Spleen (tissue), 11 donors: ENCODE measurements at regions not wholly inside any gene's neighbourhood (a gene's known extent, or its start where the extent isn't known, plus 50 kb on each side); places are given as distances from the start of the nearest gene placed in this dataset.
A peak's percentile ranks its signal among the peaks of the same experiment; 100 is the strongest.

Source experiments
- DNase-seq: peaks from one replicate; pipeline ENCODE4 v3.0.0-alpha.2; 2020
- H3K27ac ChIP-seq, 8 donors: fragments of 200-600 bp; sonication (generic) in 7 of 8; 1 replicate in 4 of 8; 2 replicates in 4 of 8; pipeline versions ENCODE4 v1.5.0 to v1.8.0; 2016 to 2021; ENCODE audit warnings: inconsistent platforms in 4 of 8, mild to moderate bottlenecking in 4 of 8, moderate library complexity in 1 of 8
- H3K27me3 ChIP-seq, 7 donors: fragments of 200-600 bp; sonication (generic) in 6 of 7; replicated peaks in 1 of 7; 1 replicate in 4 of 7; 2 replicates in 3 of 7; pipeline versions ENCODE4 v1.5.0 to v1.8.0; 2016 to 2021; ENCODE audit warnings: inconsistent platforms in 3 of 7, mild to moderate bottlenecking in 1 of 7
- H3K36me3 ChIP-seq, 6 donors: fragments of 200-600 bp; sonication (generic) in 5 of 6; 1 replicate in 4 of 6; 2 replicates in 2 of 6; pipeline versions ENCODE4 v1.5.0 to v1.8.0; 2016 to 2021; ENCODE audit warnings: inconsistent platforms in 2 of 6
- H3K4me1 ChIP-seq, 6 donors: fragments of 200-600 bp; sonication (generic) in 5 of 6; 1 replicate in 3 of 6; 2 replicates in 3 of 6; pipeline versions ENCODE4 v1.5.0 to v1.8.0; 2016 to 2021; ENCODE audit warnings: inconsistent platforms in 3 of 6
- H3K4me3 ChIP-seq, 8 donors: fragments of 200-600 bp; sonication (generic) in 7 of 8; 1 replicate in 4 of 8; 2 replicates in 4 of 8; pipeline versions ENCODE4 v1.5.0 to v1.8.0; 2016 to 2021; ENCODE audit warnings: inconsistent platforms in 4 of 8, mild to moderate bottlenecking in 4 of 8, moderate library complexity in 2 of 8
- H3K9me3 ChIP-seq, 8 donors: fragments of 200-600 bp; sonication (generic) in 7 of 8; 1 replicate in 4 of 8; 2 replicates in 4 of 8; pipeline versions ENCODE4 v1.5.0 to v1.8.0; 2016 to 2021; ENCODE audit warnings: inconsistent platforms in 4 of 8
- POLR2A ChIP-seq, 3 donors: fragments of 450-650 bp; IDR thresholded peaks; one replicate each; pipeline ENCODE4 v1.5.1; 2017; ENCODE audit warnings: antibody characterized with exemption in 3 of 3, mild to moderate bottlenecking in 1 of 3
- POLR2AphosphoS5 ChIP-seq, 3 donors: sonication (generic); formaldehyde crosslinking; IDR thresholded peaks; one replicate each; pipeline ENCODE4 v1.5.1; 2017; ENCODE audit warnings: antibody characterized with exemption in 3 of 3
- WGBS, 5 donors: extraction: QIAGEN DNeasy Blood & Tissue Kit in 3 of 5; methylation state at CpG; one replicate each; pipeline versions ENCODE4 v1.1.5 to v1.1.7; 2013 to 2018; 5-methylcytosine and 5-hydroxymethylcytosine counted together
- intact Hi-C: fragments of 100-400 bp; cut with DNase I; formaldehyde crosslinking; loops from one replicate; pipeline ENCODE4 v1.15.0; 2023; ENCODE audit warnings: low total_unique reads
- TF ChIP-seq, protein P1 (sequence below), 11 experiments: fragments of 200-600 bp in 7 of 11; fragments of 450-650 bp in 4 of 11; sonication (generic) in 4 of 11; IDR thresholded peaks in 8 of 11; conservative IDR thresholded peaks in 3 of 11; 1 replicate in 7 of 11; 2 replicates in 4 of 11; pipeline versions ENCODE4 v1.4.0 to v1.8.0; 2016 to 2021; ENCODE audit warnings: antibody characterized with exemption in 11 of 11, inconsistent platforms in 4 of 11, mild to moderate bottlenecking in 1 of 11
- donor health status: healthy with polysubstance abuse.
- donor health status: DM: no; HTN: no; CAD: no; lungs with moderate emphysema.
- donor health status: DM: no; HTN: no; CAD: no.
- donor health status: Bipolar disorder and iron deficiency.
- donor health status: healthy.
- donor health status: DM: no; HTN: no; CAD: no.
- donor health status: DM: yes; HTN: yes; CAD: no.

DNA sequence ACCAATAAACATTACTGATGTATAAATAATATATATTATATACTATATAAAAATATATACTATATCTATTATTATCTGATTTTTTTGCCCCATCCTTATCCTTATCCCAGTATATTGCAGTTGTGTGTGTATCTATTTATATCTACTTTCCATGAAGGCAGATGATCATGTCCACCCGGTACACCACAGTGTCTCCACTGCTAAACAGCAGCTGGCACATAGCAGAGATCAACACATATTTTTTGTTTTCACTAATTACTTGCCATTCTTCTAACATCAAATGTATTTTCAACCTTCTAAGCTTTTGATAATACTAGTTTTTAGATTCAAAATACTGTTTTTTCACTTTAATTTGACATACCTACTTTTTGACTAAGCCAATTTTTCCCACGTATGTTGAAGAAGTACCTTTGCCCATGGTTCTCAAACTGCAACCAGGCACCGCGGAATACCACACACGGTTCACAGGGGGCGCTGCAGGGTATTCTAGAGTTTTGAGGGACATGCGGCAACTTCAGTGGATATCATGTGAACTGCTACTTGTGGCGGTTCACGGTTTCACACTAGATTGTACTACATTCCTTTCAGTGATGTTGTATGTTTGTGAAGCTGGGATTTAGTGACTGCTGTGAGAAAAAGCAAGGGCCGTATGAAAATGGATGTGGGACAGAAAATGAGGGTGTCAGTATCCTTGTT is 182.5 kb upstream of the NPY2R start:
- H3K27me3 ChIP-seq, result peaks cover 0 to 5% (median 0%) of the 10 kb centered on the region in 7 donors
- H3K27ac ChIP-seq, result no peak overlapping the region
- peaks cover 0 to 6% (median 0%) of the 10 kb centered on the region in 8 donors for H3K9me3 ChIP-seq
- 33 to 37% (median 34%) methylated on average over 10 of the region's 10 CpGs for WGBS, 5 donors
- no peak for TF ChIP-seq POLR2A (IDR thresholded peaks at IDR 0.05)
- TF ChIP-seq, protein P1, sequence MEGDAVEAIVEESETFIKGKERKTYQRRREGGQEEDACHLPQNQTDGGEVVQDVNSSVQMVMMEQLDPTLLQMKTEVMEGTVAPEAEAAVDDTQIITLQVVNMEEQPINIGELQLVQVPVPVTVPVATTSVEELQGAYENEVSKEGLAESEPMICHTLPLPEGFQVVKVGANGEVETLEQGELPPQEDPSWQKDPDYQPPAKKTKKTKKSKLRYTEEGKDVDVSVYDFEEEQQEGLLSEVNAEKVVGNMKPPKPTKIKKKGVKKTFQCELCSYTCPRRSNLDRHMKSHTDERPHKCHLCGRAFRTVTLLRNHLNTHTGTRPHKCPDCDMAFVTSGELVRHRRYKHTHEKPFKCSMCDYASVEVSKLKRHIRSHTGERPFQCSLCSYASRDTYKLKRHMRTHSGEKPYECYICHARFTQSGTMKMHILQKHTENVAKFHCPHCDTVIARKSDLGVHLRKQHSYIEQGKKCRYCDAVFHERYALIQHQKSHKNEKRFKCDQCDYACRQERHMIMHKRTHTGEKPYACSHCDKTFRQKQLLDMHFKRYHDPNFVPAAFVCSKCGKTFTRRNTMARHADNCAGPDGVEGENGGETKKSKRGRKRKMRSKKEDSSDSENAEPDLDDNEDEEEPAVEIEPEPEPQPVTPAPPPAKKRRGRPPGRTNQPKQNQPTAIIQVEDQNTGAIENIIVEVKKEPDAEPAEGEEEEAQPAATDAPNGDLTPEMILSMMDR (IDR thresholded peaks at IDR 0.05 in 8 of 11, conservative IDR thresholded peaks at IDR 0.05 in 3 of 11), result peak in 7 of 11 experiments; percentile 14 to 54 (median 39)
- TF ChIP-seq POLR2AphosphoS5 (IDR thresholded peaks at IDR 0.05), result no peak
- no peaks in the 10 kb centered on the region for H3K4me1 ChIP-seq
- intact Hi-C loops, result no loop called here
- DNase-seq, result no peak
- no peak overlapping the region for H3K4me3 ChIP-seq
- no peaks in the 10 kb centered on the region for H3K36me3 ChIP-seq

GRCh38 chr4:155026715-155027114 is 181.7 kb upstream of the NPY2R start:
- 81 to 89% (median 84%) methylated on average over 6 of the region's 6 CpGs for WGBS, 5 donors
- TF ChIP-seq POLR2AphosphoS5 (IDR thresholded peaks at IDR 0.05) (no peak), POLR2A (IDR thresholded peaks at IDR 0.05) (no peak)
- TF ChIP-seq, protein P1 (IDR thresholded peaks at IDR 0.05 in 8 of 11, conservative IDR thresholded peaks at IDR 0.05 in 3 of 11), result no peak

DNA sequence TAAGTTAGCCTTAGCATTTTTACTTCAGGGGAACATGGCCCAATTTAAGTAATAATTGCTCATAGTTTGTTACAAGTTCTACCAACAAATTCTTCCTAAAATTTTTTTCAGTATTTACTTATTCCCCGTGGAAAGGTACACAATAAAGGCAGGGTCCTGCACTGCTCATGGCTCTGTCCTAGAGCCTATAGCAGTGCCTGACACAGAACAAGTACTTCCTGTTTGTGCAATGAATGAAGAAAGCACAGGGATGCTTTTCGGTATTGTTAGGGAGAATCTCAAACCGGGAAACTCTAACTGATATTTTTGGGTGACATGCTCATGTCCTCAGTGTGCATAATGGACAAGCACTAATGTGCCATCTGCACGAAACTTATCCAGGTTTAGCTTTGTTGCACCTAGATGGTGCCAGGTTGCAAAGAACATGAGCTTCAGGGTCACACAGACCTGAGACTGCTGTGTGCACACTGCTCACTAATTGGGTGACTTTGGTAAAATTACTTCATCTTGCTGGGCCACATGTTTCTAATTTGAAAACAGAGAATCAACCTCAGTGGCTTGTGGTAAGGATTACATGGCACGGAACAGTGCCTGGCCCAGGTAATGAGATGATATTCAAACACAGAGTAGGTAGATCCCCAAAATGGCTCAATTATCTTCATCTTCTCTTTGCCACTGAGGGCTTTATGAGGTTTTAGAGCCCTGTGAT is 175.8 kb upstream of the NPY2R start:
- Histone ChIP-seq H3K27ac (no peak overlapping the region), H3K4me3 (no peak overlapping the region), H3K27me3 (no peaks in the 10 kb centered on the region), H3K36me3 (no peaks in the 10 kb centered on the region), H3K9me3 (no peaks in the 10 kb centered on the region), H3K4me1 (no peaks in the 10 kb centered on the region)
- 82 to 88% (median 82%) methylated on average over 5 of the region's 5 CpGs for WGBS, 5 donors
- no peak for DNase-seq
- no peak for TF ChIP-seq POLR2A (IDR thresholded peaks at IDR 0.05)
- no peak for TF ChIP-seq POLR2AphosphoS5 (IDR thresholded peaks at IDR 0.05)
- TF ChIP-seq, protein P1 (IDR thresholded peaks at IDR 0.05 in 8 of 11, conservative IDR thresholded peaks at IDR 0.05 in 3 of 11), result no peak
- intact Hi-C loops, result no loop called here

More at GRCh38 chr4:155026715-155027114, 181.7 kb upstream of the NPY2R start:
- Histone ChIP-seq H3K27me3 (no peaks in the 10 kb centered on the region), H3K4me1 (no peaks in the 10 kb centered on the region), H3K9me3 (no peaks in the 10 kb centered on the region), H3K4me3 (no peak overlapping the region), H3K36me3 (no peaks in the 10 kb centered on the region), H3K27ac (no peak overlapping the region)
- no peak for DNase-seq
- intact Hi-C loops, result no loop called here

GRCh38 chr4:155033604-155034003 is 174.8 kb upstream of the NPY2R start:
- no peaks in the 10 kb centered on the region for H3K4me1 ChIP-seq
- no peak overlapping the region for H3K4me3 ChIP-seq
- H3K27ac ChIP-seq, result no peak overlapping the region
- intact Hi-C loops, result no loop called here
- no peak for DNase-seq
- no peaks in the 10 kb centered on the region for H3K36me3 ChIP-seq
- H3K9me3 ChIP-seq, result no peaks in the 10 kb centered on the region
- no peaks in the 10 kb centered on the region for H3K27me3 ChIP-seq
- 54 to 76% (median 61%) methylated on average over 4 of the region's 4 CpGs for WGBS, 5 donors
- TF ChIP-seq POLR2A (IDR thresholded peaks at IDR 0.05) (no peak), POLR2AphosphoS5 (IDR thresholded peaks at IDR 0.05) (no peak)
- TF ChIP-seq, protein P1 (IDR thresholded peaks at IDR 0.05 in 8 of 11, conservative IDR thresholded peaks at IDR 0.05 in 3 of 11), result no peak
